Smooth muscle cell (in vitro differentiated cells): ENCODE measurements at regions not wholly inside any gene's neighbourhood (a gene's known extent, or its start where the extent isn't known, plus 50 kb on each side); places are given as distances from the start of the nearest gene placed in this dataset.
"Not testable (repeated sequence)": the region's sequence is repeated elsewhere in the genome, so short reads cannot be mapped to it uniquely, and the experiment has no call there.

ENCODE experiments used
- DNase-seq: peaks from one replicate; lab custom pipeline; 2025; ENCODE audit not compliant: unreplicated experiment; lab: John Stamatoyannopoulos, UW
- H2AFZ ChIP-seq: fragments of 200-600 bp; sonication (generic); 2 replicates; pipeline ENCODE4 v1.6.0; 2016; ENCODE audit warnings: antibody characterized with exemption, low read depth, mild to moderate bottlenecking
- H3F3A ChIP-seq: fragments of 200-600 bp; sonication (generic); 2 replicates; pipeline ENCODE4 v1.6.0; 2017; ENCODE audit warnings: antibody characterized with exemption, low read depth
- H3K27ac ChIP-seq: fragments of 200-600 bp; sonication (generic); 2 replicates; pipeline ENCODE4 v1.5.1; 2016; ENCODE audit warnings: low read depth, mild to moderate bottlenecking
- H3K27me3 ChIP-seq: fragments of 200-600 bp; sonication (generic); 2 replicates; pipeline ENCODE4 v1.6.1; 2016; ENCODE audit warnings: low read depth, mild to moderate bottlenecking
- H3K36me3 ChIP-seq: fragments of 200-600 bp; sonication (generic); 2 replicates; pipeline ENCODE4 v1.5.1; 2016; ENCODE audit warnings: low read depth
- H3K4me1 ChIP-seq: fragments of 200-600 bp; sonication (generic); 2 replicates; pipeline ENCODE4 v1.5.1; 2016; ENCODE audit warnings: low read depth
- H3K4me2 ChIP-seq: fragments of 200-600 bp; sonication (generic); 2 replicates; pipeline ENCODE4 v1.6.0; 2016; ENCODE audit warnings: mild to moderate bottlenecking
- H3K4me3 ChIP-seq: fragments of 200-600 bp; sonication (generic); 2 replicates; pipeline ENCODE4 v1.5.1; 2016; ENCODE audit warnings: mild to moderate bottlenecking
- H3K79me2 ChIP-seq: fragments of 200-600 bp; sonication (generic); 2 replicates; pipeline ENCODE4 v1.6.0; 2016; ENCODE audit warnings: low read depth, mild to moderate bottlenecking
- H3K9ac ChIP-seq: fragments of 200-600 bp; sonication (generic); 2 replicates; pipeline ENCODE4 v1.6.0; 2016; ENCODE audit warnings: low read depth
- H3K9me3 ChIP-seq: fragments of 200-600 bp; sonication (generic); replicated peaks from 2 replicates; pipeline ENCODE4 v1.5.1; 2016; ENCODE audit warnings: low read depth
- H4K20me1 ChIP-seq: fragments of 200-600 bp; sonication (generic); 2 replicates; pipeline ENCODE4 v1.6.0; 2016; ENCODE audit warnings: low read depth
- WGBS: methylation state at CpG from one replicate; pipeline ENCODE4 v1.1.7; 2016; ENCODE audit warnings: low lambda C conversion rate; 5-methylcytosine and 5-hydroxymethylcytosine counted together

DNA sequence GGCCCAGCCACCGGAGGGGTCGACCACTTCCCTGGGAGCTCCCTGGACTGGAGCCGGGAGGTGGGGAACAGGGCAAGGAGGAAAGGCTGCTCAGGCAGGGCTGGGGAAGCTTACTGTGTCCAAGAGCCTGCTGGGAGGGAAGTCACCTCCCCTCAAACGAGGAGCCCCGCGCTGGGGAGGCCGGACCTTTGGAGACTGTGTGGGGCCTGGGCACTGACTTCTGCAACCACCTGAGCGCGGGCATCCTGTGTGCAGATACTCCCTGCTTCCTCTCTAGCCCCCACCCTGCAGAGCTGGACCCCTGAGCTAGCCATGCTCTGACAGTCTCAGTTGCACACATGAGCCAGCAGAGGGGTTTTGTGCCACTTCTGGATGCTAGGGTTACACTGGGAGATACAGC, 50.5 kb upstream of the IQSEC3 start:
- not testable (repeated sequence) for H3F3A ChIP-seq, H3K9me3 ChIP-seq, H4K20me1 ChIP-seq, H3K9ac ChIP-seq, H3K4me1 ChIP-seq, H2AFZ ChIP-seq, H3K4me2 ChIP-seq, H3K4me3 ChIP-seq, DNase-seq, H3K36me3 ChIP-seq, H3K79me2 ChIP-seq, H3K27me3 ChIP-seq, H3K27ac ChIP-seq
- WGBS, result 91% methylated on average over 5 of the region's 9 CpGs

DNA sequence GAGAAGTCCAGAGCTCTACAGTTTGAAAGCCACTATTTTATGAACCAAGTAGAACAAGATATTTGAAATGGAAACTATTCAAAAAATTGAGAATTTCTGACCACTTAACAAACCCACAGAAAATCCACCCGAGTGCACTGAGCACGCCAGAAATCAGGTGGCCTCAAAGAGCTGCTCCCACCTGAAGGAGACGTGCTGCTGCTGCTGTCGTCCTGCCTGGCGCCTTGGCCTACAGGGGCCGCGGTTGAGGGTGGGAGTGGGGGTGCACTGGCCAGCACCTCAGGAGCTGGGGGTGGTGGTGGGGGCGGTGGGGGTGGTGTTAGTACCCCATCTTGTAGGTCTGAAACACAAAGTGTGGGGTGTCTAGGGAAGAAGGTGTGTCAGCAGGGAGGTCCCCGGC, 50.0 kb upstream of the IQSEC3 start:
- not testable (repeated sequence) for H3K36me3 ChIP-seq, H3K4me2 ChIP-seq, H3K9ac ChIP-seq, H3K27ac ChIP-seq, H3K4me3 ChIP-seq, H3K79me2 ChIP-seq, DNase-seq, H3K9me3 ChIP-seq, H3K4me1 ChIP-seq, H3F3A ChIP-seq, H2AFZ ChIP-seq, H3K27me3 ChIP-seq
- WGBS, result 91% methylated on average over 8 of the region's 9 CpGs
- H4K20me1 ChIP-seq, result peaks cover 13% of the 10 kb centered on the region
